Hematopoietic multipotent progenitor cell treated with erythropoietin and hydrocortisone succinate and interleukin-3 and kit ligand, for 6 days (in vitro differentiated cells): ENCODE measurements at regions not wholly inside any gene's neighbourhood (a gene's known extent, or its start where the extent isn't known, plus 50 kb on each side); places are given as distances from the start of the nearest gene placed in this dataset.
"Not testable (repeated sequence)": the region's sequence is repeated elsewhere in the genome, so short reads cannot be mapped to it uniquely, and the experiment has no call there.

Experiments used
- DNase-seq: peaks from one replicate; pipeline ENCODE4 v3.0.0-alpha.2; 2015

DNA sequence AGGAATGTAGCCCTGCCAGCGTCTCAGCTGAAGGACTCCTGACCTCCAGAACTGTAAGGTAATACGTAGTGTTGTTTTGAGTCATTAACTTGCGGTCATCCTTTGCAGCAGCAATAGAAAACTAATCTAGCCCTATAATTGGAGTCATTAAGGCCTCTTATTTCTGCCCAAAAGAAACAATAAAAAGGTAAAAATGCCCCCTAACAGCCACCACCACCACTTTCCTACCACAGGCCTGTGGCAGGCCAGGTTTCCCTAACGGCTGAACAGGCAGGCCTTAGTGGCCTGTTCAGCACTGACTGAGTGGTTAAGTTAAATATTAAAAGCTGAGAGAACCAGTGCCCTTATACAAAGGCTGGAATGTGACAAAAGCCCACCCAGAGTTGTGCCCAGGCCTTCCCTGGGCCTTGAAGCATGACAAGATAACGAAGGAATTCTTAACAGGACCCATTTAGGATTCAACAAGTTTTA lies 286.5 kb upstream of the ERCC4 start:
- DNase-seq, result no peak

DNA sequence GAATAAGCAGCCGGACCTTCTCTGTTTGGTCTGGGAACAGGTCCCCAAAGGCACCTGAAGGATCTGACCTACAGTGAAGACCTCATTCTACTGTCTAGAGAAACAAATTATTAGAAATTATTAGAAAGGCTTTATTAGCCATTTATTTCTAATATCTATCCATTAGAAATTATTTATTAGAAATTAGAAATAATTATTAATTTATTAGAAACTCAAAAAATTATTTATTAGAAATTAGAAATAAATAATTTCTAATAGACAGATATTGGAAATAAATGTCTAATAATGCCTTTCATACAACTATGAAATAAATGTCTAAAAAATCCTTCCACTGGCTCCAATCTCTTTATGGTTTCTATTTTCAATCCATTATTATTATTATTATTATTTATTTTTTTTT lies 285.7 kb upstream of the ERCC4 start:
- DNase-seq, result no peak

DNA sequence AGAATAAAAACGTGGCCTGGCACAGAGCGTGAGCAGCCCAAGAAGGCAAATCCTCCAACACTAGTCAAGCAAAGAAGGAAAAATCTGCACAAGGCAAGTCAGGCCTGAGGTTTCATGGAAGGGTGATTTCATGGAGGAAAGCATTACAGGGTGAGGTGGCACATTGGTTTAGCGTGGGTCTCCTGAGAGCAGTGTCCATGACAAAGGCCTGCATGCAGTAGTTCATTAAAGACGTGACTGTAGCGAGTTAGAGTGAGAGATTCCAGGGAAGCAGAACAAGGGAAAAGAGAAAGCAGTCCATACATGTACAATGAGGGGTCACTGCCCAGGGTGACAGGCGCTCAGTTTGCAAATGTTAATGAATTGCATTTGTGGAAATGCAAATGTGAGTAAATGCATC lies 285.0 kb upstream of the ERCC4 start:
- DNase-seq, result no peak

DNA sequence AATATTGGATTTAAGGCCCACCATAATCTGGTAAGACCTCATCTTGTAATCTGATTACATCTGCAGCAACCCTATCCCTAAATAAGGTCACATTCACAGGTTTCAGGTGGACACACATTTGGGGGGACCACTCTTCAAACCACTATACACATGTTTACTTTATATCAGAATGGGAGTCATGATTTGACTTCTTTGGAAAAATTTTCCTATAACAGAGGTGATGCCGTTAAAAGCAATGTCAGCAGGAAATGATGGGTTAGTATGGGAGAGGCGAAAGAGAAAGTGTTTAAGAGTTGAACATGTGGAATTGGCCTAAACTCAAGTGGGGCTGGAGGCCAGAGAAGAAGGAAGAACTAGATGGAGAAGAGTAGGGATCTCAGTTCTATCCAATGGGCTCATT lies 281.7 kb upstream of the ERCC4 start:
- DNase-seq, result no peak

DNA sequence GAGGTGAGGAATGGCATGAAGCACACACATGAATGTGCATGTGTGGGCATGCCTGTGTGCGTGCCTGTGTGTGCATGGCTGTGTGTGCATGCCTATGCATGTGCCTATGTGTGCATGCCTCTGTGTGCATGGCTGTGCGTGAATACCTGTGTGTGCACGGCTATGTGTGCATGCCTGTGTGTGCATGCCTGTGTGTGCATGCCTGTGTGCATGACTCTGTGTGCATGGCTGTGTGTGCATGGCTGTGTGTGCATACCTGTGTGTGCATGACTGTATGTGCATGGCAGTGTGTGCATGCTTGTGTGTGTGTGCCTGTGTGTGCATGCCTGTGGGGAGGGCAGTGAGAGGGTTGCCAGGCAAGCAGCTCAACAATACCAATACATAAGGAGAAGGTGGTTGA lies 276.5 kb upstream of the ERCC4 start:
- no peak for DNase-seq

DNA sequence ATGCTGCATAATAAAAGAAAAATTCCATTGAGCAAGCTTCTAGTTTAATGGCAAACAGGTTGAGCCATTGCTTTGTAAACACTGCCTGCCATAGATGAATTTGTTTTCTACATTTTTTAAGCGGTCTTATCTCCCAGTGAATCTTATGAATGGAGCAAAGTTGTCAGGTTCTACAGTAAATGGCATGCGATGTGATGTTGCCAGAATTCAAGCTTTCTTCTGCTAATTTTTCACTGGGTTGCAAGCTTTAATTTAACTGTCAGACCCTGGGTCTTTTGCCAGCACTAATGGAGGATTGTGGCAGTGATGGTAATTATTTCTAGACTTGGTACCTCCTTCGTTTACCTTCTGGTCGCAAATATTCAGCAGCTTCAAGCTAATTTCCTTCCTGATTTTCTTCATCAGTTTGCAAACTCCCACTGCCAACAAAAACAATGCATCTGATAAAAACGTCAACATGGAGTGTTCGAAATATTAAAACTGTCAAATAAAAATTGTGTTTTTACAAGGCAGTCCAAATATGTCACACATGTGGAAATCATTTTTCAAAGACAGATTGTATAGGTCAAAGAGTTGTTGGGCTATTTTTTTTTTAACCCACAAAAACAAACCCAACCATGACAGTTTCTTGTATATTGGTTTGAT lies 274.2 kb upstream of the ERCC4 start:
- DNase-seq, result no peak

DNA sequence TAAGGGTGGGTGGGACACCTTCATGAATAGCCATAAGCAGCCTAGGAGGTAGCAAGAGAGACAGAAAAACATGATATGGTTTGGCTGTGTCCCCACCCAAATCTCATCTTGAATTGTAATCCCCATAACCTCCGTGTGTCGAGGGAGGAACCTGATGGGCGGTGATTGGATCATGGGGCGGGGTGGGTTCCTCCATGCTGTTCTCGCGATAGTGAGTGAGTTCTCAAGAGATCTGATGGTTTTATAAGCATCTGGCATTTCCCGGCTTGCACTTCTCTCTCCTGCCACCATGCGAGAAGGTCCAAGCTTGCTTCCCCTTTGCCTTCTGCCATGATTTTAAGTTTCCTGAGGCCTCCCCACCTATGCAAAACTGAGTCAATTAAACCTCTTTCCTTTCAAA lies 259.1 kb upstream of the ERCC4 start:
- DNase-seq, result no peak

DNA sequence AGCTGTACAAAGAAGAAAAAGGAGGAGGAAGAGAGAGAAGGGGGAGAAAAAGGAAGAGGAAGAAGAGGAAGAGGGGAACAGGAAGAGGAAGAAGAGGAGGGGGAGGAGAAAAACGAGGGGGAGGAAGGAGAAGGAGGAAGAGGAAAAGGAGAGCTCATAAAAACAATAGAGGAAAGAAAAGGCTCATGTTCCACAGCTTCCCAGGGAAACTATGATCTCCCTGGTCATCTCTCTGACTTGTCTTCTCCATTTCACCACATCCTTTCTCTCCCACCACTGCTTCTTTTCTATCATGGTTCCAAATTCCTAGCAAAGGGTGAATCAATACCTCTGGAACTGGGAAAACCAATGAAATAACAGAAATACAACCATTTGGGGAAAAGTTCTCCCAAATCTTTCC lies 254.1 kb upstream of the ERCC4 start:
- DNase-seq, result no peak

DNA sequence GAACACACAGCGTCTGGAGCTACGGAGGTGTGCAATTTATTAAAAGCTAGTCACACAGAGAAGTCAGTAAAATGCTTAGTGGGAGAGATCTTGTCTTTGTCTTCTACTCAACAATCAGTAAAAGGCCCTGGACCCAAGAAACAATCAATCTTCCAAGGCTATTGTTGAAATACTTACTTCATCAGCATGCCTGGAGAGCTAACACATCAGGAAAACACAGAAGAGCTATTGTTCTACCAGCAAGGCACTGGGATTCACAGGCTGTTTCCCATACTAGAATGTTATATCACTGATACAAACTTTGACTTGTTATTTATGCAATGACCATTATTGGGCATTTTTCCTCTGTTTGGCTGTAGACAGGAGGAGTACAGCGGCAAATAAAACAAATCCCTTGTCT lies 247.8 kb upstream of the ERCC4 start:
- no peak for DNase-seq

DNA sequence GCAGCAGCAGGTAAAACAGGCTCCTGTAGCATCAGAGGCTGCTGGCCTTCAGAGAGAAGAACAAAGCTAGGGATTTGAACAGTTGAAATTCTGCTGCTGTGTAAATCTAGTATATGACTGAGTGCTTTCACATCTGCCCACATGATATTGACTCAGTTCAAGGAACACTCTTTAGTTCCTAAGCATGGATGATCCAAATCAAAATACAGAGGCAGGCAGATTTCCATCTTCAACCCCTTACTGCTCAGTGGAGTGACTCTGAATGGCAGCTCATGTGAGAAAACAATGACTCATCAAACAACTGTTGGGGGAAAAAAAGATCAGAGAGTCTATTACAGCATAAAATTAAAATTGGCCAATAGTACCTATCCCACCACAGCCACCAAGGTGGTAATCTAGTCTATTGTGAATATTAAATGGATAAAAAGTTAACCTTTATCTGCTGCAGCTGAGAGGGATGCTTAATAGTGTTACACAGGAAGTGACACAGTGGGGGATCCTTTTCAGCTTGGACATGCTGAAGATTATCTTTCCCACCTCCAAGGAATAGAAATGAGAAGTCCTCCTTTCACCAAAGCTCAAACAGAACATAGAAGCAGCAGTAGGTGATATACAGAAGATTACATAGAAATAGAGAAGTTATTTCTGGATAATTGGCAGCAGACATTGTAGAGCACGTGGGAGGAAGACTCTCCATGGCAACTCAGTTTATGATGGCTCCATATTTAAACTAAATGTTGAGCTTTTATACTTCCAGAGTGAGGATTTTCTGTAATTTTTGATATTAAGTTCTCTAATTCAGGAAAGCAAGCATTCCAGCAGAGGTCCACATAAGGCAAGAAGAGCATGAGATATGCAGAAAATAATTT lies 239.7 kb upstream of the ERCC4 start:
- DNase-seq, result no peak

DNA sequence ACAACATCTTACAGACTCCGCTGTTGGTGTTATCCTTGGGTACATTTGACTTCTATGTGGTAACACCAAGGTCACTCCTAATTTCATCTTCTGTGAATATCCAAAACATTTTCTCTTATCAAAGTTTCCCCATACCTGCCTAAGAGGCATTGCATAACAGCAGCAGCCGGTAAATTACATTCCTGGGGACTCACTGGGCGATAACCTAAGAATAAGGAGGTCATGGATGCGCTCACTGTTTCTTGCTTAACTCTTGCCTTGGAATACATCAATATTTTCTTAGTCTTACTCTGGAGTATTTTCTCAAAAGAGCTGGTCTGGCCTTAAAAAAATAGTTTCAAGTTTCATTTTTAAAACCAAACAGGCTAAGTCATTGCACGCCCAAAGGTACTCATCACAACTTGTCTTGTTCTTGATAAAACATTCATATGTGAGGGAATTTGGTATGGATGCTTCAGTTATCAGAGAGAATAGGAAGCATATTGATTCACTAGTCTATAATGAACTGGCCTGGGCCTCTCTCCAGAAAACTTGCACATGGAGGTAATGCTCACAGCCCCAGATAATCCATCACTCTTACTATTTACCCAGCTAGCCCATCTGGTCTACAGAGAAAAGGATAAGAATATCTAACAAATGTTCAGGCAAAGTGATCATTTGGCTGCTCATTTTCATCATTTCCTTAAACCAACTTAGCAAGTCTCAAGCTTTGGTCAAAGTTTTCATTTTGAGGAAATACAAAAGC lies 235.0 kb upstream of the ERCC4 start:
- DNase-seq, result no peak

DNA sequence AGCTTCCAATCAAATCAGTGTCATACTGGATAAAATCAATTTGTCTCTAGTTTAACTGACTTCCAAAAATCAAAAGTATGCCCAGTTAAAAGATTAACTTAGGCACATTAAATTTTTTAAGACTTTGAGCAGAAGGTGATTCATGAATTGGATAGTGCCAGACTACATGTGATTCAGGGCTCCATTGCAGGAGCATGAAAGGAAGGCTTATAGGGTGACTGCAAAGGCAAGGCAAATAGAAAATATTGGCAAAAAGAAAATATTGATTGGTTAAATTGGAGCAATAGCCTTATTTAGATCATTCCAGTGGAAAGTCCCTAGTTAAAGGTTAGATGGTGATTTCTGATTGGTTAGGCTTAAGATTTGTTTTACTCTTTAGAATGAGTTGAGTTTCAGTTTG lies 223.9 kb upstream of the ERCC4 start:
- no peak for DNase-seq

DNA sequence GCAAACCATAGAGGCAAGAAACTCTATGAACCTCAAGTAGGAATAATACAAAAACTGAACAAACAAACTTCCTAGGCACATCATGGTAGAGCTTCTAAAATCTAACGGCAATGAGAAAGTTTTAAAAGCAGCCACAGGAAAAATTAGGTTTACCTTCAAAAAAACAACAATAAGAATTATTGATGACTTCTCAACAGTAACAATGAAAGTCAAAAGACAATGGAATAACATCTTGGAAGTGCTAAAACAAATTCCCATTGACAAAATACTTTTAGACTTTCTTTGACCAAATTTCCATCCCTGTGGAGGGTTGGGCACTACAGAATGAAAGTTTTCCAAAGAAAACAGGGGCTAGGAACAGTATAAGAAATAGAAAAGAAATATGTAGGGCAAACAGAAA lies 222.9 kb upstream of the ERCC4 start:
- DNase-seq, result no peak

DNA sequence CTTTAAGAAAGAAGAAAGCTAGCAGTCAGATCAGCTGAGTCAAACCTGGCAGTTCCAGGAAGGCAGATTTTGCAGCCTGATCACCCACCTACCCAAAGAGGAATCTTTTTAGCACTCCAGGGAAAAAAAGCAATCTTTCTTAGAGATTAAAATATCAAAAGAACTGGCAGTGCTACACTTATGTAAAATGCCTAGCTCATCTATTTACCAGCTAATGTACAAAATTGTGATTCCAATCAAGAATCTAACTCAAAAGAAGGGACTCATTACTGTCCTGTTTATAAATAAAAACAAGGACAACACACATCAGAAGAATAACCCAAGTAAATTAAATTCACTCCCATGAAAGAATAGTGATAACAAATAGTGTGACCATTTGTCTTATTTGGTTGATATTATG lies 222.4 kb upstream of the ERCC4 start:
- DNase-seq, result no peak

DNA sequence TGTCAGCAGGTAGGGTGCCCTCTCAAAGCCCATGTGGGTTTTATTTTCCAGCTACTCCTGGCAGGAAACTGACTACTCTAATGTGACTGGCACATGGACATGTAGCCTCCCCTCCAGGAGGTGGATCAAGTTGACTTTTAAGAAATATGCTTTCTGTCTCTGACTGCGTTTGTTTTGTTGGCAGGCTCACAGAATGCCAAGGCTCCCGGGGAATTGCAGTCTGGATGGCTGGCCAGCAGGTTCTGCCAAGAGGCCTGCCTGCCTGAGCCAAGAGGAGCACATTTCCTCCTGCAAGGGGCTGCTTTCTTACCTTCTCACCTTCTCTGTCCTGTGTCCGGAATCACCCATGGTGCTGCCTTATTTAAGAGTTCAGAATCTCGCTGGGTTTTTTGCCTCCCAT lies 217.3 kb upstream of the ERCC4 start:
- no peak for DNase-seq

DNA sequence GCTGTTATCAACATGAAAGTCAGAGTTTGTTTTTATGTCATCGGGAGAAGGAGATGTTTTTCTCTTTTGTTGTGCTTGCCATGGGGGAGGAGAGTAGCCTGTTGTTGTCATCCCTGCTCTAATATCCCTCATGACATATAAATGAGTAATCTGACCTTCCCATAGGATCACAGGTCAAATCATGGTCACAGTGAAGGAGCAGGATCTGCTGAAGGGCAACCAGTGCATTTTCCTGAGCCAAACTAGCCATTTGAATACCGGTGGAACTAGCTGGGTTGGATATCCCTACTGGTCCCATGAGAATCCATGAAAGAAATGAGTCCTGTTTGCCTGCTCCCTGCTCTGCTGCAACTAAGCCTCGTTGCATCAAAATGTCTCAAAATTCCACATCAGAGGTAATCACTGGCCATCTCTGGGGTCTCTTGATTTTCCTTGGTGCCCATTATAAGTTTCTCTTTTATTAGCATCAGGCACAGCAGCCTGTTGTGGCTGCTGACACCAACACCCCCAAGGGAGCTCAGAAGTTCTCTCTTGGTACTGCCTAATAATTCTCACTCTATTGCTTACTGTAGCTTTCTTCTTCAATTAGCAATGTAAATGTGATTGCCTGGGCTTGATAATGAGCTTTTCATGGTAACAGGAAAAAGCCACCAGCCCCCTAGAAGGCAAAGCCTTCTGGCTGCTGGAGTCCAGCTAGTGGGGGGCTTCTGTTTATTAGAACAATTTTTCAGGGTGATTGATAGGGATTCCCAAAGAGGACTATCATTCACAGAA lies 211.4 kb upstream of the ERCC4 start:
- no peak for DNase-seq

DNA sequence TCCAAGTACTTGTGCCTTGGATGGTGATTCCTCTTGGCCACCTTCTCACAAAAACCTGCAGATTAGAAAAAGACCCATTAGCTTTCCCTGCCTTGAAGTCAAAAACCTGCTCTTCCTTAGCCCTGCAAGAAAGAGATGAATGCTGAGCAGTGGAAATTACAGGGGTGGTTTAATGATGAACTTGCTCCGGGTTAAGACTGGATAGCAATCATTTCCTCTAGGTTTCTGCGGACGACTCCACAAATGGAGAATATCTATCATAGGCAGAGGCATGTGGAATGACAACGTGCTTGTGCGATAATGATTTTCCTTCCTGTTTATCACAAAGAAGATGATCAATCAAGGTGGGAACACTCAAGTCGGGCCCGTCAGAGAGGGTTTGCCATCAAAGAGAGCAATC lies 201.2 kb upstream of the ERCC4 start:
- no peak for DNase-seq

DNA sequence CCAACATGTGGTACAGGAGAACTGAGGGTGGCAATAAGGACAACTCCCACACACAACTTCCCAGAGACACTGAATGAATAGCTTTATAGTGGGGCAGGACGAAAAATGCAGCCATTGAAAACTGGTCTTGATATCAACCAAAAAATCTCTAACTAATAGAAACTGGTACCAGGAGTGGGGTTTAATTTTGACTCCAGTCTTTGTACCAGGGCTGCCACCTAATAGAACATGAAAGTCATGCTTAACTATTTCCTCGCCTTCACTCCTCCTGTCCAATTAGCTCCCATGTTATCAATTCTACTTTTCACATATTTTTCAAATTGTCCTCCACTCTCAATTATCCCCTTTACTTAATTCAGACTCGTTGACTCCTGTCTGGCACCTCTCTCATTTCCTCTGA lies 192.0 kb upstream of the ERCC4 start:
- no peak for DNase-seq

DNA sequence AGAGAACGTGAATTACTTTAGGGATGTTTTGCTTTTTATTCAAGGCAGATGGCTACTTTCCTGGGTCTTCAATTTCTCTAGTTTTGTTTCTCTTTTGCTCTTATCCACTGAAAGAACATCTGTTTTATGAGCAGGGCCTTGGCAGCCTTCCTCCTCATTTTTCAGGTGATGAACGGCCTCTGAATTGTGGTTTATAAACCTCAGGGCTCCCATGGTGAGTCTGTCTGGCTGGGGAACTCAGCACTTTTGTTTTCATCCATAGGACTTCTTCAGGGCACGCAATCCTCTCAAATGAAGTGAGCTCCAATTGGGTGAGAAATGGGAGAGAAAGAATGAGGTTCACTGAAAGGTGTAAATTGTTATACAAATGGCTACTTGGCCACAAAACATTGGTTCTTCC lies 186.4 kb upstream of the ERCC4 start:
- DNase-seq, result no peak

DNA sequence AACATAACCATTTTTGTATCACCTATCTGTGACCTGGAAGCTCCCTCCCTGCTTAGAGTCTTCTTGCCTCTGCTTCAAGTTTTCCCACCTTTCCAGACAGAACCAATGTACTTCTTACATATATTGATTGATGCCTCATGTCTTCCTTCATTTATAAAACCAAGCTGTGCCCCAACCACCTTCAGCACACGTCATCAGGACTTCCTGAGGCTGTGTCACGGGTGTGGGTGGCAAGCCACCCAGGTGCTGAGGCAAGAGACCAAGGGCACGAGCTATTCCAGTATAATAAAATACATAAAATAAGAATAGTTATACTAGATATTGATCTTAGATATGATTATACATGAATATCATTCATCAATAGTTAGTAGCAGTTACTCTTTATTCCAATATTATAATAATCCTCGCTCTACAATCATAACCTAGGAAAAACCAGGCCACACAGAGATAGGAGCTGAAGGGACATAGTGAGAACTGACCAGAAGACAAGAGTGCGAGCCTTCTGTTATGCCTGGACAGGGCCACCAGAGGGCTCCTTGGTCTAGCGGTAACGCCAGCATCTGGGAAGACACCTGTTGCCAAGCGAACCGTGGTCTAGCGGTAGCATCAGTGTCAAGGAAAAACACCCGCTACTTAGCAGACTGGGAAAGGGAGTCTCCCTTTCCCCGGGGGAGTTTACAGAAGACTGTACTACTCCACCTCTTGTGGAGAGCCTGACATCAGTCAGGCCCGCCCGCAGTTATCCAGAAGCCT lies 180.2 kb upstream of the ERCC4 start:
- not testable (repeated sequence) for DNase-seq

DNA sequence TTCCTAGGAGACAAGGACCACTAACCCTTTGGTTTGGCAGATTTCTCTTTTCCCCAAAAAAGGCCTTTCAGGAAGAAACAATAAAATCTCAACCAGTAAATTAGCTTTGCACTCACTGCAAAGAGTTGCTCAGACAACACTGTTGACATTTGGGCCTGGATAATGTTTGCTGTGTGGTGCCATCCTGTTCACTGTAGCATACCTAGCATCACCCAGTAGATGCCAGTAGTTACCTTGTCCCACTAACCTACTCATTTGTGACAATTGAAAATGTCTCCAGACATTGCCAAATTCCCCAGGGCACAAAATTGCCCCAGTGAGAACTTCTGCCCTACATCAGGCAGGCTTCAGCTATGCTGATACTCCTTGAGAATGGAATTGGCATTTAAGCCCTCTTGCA lies 177.0 kb upstream of the ERCC4 start:
- DNase-seq, result no peak

DNA sequence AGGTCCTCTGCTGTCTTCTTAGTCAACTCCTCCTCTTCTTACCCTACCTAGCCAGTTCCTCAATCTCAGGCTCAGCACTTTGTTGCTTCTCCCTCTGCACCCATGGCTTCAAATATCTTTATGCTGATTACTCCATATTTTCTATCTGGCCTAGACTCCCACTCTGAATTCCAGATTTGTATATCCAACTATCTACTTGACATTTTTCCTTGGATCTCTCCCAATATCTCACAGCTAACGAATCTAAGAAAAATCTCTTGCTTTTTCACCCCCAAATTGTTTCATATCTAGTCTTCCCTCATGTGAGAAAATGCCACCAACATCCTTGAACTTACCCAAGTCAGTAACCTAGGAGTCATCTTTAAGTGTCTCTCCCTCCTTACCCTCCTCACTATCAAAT lies 176.4 kb upstream of the ERCC4 start:
- DNase-seq, result no peak
